ENCODE measurements at regions not wholly inside any gene's neighbourhood (a gene's known extent, or its start where the extent isn't known, plus 50 kb on each side); places are given as distances from the start of the nearest gene placed in this dataset.

DNA sequence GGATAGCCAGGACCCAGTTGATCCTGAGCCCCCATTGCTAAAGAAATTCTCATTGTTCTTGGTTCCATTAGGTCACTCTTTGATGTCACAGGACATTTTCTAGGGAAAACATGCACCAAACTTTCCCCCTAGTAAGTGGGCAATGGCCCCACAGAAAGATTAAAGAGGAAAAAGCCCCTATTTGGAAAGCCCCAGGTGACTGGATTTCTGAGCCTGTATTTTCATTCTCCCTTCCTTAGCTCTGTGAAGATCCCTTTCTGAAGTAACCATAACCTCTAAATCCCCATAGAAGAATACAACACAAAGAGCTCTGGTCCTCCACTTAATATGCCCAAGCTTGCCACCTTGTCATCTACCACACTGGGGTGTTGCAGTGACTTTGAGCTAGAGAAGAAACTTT lies 232.3 kb upstream of the FGGY start:
- TF ChIP-seq, protein P1, sequence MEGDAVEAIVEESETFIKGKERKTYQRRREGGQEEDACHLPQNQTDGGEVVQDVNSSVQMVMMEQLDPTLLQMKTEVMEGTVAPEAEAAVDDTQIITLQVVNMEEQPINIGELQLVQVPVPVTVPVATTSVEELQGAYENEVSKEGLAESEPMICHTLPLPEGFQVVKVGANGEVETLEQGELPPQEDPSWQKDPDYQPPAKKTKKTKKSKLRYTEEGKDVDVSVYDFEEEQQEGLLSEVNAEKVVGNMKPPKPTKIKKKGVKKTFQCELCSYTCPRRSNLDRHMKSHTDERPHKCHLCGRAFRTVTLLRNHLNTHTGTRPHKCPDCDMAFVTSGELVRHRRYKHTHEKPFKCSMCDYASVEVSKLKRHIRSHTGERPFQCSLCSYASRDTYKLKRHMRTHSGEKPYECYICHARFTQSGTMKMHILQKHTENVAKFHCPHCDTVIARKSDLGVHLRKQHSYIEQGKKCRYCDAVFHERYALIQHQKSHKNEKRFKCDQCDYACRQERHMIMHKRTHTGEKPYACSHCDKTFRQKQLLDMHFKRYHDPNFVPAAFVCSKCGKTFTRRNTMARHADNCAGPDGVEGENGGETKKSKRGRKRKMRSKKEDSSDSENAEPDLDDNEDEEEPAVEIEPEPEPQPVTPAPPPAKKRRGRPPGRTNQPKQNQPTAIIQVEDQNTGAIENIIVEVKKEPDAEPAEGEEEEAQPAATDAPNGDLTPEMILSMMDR (IDR thresholded peaks at IDR 0.05): no peak
- no peak for TF ChIP-seq POLR2A (IDR thresholded peaks at IDR 0.05)

Data from ovary (tissue), 3 donors.